GM12874 (cell line): ENCODE measurements at regions not wholly inside any gene's neighbourhood (a gene's known extent, or its start where the extent isn't known, plus 50 kb on each side); places are given as distances from the start of the nearest gene placed in this dataset.

ENCODE experiments used
- TF ChIP-seq, protein P1 (sequence below): IDR thresholded peaks from 2 replicates; pipeline ENCODE4 v1.5.1; 2011; ENCODE audit warnings: low read depth, mild to moderate bottlenecking, control low read depth, low read length, moderate library complexity; ENCODE audit not compliant: insufficient read depth

DNA sequence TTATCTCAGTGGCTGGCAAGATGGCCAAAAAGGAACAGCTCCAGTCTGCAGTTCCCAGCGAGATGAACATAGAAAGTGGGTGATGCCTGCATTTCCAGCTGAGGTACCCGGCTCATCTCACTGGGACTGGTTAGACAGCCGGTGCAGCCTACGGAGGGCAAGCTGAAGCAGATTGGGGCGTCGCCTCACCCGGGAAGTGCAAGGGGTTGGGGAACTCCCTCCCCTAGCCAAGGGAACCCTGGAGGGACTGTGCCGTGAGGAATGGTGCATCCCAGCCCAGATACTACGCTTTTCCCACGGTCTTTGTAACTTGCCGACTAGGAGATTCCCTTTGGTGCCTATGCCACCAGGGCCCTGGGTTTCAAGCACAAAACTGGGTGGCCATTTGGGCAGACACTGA is 324.7 kb downstream of the GJA1 start:
- TF ChIP-seq, protein P1, sequence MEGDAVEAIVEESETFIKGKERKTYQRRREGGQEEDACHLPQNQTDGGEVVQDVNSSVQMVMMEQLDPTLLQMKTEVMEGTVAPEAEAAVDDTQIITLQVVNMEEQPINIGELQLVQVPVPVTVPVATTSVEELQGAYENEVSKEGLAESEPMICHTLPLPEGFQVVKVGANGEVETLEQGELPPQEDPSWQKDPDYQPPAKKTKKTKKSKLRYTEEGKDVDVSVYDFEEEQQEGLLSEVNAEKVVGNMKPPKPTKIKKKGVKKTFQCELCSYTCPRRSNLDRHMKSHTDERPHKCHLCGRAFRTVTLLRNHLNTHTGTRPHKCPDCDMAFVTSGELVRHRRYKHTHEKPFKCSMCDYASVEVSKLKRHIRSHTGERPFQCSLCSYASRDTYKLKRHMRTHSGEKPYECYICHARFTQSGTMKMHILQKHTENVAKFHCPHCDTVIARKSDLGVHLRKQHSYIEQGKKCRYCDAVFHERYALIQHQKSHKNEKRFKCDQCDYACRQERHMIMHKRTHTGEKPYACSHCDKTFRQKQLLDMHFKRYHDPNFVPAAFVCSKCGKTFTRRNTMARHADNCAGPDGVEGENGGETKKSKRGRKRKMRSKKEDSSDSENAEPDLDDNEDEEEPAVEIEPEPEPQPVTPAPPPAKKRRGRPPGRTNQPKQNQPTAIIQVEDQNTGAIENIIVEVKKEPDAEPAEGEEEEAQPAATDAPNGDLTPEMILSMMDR = no peak

DNA sequence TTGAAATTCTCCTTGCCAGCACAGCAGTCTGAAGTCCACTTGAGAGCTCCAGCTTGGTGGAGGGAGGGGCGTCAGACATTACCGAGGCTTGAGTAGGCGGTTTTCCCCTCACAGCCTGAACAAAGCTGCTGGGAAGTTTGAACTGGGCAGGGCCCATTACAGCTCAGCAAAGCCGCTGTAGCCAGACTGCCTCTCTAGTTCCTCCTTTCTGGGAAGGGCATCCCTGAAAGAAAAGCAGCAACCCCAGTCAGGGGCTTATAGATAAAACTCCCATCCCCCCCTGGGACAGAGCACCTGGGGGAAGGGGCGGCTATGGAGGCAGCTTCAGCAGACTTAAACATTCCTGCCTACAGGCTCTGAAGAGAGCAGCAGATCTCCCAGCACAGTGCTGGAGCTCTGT is 325.3 kb downstream of the GJA1 start:
- TF ChIP-seq, protein P1 = no peak

DNA sequence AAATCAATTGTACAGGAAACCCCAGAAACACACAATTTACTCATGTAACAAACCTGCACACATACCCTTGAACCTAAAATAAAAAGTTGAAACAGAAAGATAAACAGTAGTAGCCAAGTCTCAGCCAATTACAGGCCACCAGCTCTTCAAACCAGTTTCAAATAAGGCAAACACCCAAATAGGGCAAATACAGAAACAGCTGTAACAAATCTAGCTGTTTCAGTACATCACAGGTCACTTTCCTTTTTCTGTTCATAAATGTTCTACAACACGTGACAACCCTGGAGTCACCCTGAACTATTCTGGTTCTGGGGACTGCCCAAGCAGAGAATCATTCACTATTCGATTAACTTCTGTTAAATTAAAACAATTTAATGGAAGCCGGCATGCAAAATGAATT is 329.0 kb downstream of the GJA1 start:
- TF ChIP-seq, protein P1 = no peak

DNA sequence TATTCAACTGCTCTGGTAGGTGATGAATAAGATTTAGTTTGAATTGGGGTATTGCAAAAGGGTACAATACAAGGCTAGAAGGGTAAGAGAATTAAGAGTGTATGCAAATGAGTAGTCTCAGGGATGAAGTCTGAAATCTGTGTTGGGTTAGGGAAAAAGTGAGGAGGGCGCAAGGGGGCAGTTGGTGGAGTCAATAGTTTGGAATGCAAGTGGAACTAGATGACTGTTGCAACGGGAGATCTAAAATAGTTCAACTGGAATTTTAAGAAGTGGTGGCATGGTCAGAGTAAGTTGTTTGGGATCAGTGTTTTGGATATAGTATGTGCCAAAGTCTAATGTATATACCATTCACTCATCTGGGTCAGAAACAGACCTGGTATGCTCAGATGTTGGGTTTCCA is 329.6 kb downstream of the GJA1 start:
- TF ChIP-seq, protein P1 = no peak

DNA sequence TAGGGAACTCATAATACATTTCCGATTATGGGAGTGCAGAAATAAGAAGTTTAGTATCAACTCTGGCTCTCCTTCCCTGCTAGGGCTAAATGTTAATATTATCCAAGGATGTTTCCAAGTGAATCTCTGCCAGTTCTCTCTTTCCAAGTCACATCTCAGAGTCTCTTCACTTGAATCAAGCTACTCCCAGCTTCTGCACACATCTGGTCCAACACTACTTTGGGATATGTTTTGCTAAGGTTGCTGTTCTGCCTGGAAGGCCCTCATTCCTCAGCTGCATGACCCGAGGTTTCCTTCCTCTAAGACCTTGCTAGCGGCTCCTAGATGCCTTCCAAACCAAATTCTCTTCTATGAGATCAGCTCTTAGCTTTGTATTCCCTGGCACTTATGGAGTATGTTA is 331.8 kb downstream of the GJA1 start:
- TF ChIP-seq, protein P1 = no peak

DNA sequence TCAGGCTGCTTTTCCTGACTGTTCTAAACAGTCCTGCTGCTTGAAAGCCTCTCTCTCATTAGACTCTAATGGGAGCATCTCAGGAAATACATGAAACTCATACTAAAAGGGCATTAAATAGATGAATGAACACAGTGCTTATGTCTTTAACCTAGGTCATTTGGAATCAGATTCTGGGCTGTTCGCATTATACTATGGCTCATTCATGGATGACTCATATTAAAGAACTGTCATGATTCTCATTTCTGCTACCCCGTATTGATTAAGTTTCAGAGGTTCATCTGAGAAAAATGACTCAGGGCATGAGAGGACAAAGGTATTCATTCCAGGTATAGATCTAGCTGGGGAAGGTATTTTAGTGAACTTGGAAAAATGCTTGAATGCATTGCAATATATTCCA is 335.5 kb downstream of the GJA1 start:
- TF ChIP-seq, protein P1 = no peak

DNA sequence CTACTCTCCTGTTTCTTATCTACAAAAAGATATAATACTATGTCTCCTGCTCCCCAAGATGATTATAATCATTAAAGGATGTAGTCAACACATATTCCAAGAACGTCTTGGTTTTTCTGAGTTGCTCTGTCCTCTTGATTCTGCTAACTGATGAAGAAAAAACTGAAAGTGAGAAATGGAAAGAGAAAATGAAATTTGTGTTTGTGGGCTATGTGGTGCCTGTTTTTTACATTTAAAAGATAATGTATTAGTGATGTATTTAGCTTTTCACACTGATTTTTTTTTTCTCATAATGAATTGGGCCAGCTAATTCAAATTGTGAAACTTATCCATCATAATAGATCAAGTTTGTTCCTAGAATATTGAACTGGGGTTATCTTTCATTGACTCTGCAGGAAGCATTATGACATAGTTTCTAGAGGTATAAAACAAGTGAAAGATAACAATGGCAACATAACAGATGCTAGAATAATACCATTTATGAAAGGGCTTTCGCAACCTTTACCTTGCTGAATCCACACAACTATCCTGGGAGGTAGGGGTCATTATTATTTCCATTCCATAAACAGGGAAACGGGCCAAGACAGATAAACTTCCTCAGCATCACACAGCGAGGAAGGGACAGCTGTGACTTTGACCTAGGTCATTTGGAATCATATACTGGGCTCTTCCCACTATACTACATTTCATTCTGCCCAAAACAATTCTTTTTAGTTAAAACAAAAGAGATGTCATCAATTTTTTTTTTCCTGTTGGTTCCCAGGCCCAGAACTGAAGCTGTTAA is 336.7 kb downstream of the GJA1 start:
- TF ChIP-seq, protein P1 = no peak
